Adrenal gland (tissue), 5 donors: ENCODE measurements at regions not wholly inside any gene's neighbourhood (a gene's known extent, or its start where the extent isn't known, plus 50 kb on each side); places are given as distances from the start of the nearest gene placed in this dataset.

Experiments
- CTCF ChIP-seq, 6 experiments: fragments of 450-650 bp in 4 of 6; fragments of 200-600 bp in 2 of 6; sonication (generic) in 1 of 6; IDR thresholded peaks; 1 replicate in 5 of 6; 2 replicates in 1 of 6; pipeline versions ENCODE4 v1.5.1 to v1.8.0; 2016 to 2021; ENCODE audit warnings: antibody characterized with exemption in 6 of 6, mild to moderate bottlenecking in 2 of 6, moderate library complexity in 1 of 6
- POLR2A ChIP-seq, 2 donors: fragments of 450-650 bp; IDR thresholded peaks; one replicate each; pipeline ENCODE4 v1.6.1; 2017; ENCODE audit warnings: antibody characterized with exemption in 2 of 2, mild to moderate bottlenecking in 2 of 2, moderate library complexity in 1 of 2
- donor health status: DM: no; HTN: no; CAD: no.

DNA sequence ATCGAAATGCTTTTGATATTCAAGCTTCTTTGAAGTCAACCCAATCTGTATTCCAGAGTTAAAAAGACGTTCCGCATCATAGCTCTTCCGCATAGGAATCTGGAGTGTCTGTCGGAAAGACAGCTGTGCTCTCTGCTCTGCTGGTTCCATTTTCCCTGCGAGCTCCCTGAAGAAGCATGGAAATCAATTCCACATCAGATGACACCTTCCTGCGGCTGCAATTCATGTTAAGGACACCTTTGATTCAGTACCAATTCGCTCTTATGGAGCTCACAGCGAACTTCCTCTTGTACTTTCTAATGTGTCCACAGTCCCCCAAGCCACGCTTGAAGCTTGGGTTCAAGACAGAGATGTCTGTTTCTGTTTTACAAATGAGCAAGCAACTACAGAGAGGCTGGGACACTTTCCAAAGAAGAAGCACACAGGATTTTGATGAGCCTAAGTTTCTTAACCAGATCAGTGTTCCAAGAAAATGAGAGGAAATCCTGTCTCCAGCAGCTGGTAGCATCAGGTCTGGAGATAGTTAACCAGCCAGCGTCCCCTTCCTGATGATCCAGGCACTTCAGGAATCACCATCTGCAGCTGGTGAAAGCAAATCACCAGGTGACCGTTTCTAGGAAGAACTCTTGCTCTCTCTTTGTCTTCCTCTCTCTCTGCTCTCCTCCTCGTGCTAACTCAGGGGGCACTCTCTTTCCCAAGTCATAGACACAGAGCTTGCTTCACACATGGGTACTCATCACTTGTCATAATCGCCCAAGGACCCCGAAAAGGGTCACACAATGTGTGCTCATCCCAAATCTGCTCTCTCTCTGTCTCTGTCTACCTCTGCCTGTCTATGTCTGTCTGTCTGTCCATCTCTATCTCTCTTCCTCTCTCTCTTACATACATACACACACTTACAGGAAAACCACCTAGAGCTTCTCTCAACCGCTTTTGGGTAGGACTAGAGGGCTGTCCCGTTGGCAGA is 281.8 kb downstream of the FAM43A start:
- TF ChIP-seq POLR2A (IDR thresholded peaks at IDR 0.05), result no peak
- TF ChIP-seq CTCF (IDR thresholded peaks at IDR 0.05), result no peak
